Sigmoid colon (tissue), 4 donors: ENCODE measurements at regions not wholly inside any gene's neighbourhood (a gene's known extent, or its start where the extent isn't known, plus 50 kb on each side); places are given as distances from the start of the nearest gene placed in this dataset.

Experiments
- EP300 ChIP-seq, 4 donors: sonication (generic); formaldehyde crosslinking; IDR thresholded peaks; one replicate each; pipeline ENCODE4 v1.6.1; 2017; ENCODE audit warnings: antibody characterized with exemption in 4 of 4
- POLR2A ChIP-seq, 2 donors: fragments of 450-650 bp; IDR thresholded peaks; one replicate each; pipeline ENCODE4 v1.6.1; 2016; ENCODE audit warnings: antibody characterized with exemption in 2 of 2, mild to moderate bottlenecking in 2 of 2, moderate library complexity in 2 of 2
- POLR2AphosphoS5 ChIP-seq, 4 donors: sonication (generic); formaldehyde crosslinking; IDR thresholded peaks; one replicate each; pipeline ENCODE4 v1.6.1; 2017; ENCODE audit warnings: antibody characterized with exemption in 4 of 4
- TF ChIP-seq, protein P1 (sequence below), 4 experiments: fragments of 450-650 bp in 3 of 4; fragments of 200-600 bp in 1 of 4; IDR thresholded peaks; one replicate each; pipeline ENCODE4 v1.5.1; 2016 to 2019; ENCODE audit warnings: antibody characterized with exemption in 4 of 4, mild to moderate bottlenecking in 3 of 4, moderate library complexity in 2 of 4

DNA sequence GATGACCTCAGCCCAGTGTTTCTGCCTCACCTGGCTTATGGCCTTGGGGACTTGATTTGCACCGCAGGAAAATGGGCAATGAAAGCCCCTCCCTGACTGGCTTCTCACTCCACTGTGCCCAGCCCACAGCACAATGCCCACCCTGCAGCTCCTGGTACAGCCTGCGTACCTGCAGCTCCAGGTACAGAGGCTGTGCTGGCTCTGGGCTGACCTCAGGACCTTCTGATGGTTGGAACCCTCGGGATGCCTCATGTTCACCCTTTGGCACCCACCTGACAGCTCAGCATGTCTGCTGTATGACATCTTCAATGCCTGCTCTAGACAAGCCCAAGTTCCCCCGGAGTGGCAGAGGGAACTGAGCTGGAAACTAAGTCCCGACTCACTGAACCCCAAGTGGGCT lies 87.1 kb downstream of the ALG10 start:
- TF ChIP-seq, protein P1, sequence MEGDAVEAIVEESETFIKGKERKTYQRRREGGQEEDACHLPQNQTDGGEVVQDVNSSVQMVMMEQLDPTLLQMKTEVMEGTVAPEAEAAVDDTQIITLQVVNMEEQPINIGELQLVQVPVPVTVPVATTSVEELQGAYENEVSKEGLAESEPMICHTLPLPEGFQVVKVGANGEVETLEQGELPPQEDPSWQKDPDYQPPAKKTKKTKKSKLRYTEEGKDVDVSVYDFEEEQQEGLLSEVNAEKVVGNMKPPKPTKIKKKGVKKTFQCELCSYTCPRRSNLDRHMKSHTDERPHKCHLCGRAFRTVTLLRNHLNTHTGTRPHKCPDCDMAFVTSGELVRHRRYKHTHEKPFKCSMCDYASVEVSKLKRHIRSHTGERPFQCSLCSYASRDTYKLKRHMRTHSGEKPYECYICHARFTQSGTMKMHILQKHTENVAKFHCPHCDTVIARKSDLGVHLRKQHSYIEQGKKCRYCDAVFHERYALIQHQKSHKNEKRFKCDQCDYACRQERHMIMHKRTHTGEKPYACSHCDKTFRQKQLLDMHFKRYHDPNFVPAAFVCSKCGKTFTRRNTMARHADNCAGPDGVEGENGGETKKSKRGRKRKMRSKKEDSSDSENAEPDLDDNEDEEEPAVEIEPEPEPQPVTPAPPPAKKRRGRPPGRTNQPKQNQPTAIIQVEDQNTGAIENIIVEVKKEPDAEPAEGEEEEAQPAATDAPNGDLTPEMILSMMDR (IDR thresholded peaks at IDR 0.05), result no peak
- TF ChIP-seq POLR2AphosphoS5 (IDR thresholded peaks at IDR 0.05) (no peak), EP300 (IDR thresholded peaks at IDR 0.05) (no peak), POLR2A (IDR thresholded peaks at IDR 0.05) (no peak)
